Stimulated activated CD8-positive, alpha-beta memory T cell treated with anti-CD3 and anti-CD28 coated beads, Interleukin-4, amount 100 ng/mL, for 4 hours (primary cell): ENCODE measurements at regions not wholly inside any gene's neighbourhood (a gene's known extent, or its start where the extent isn't known, plus 50 kb on each side); places are given as distances from the start of the nearest gene placed in this dataset.
"Not testable (repeated sequence)": the region's sequence is repeated elsewhere in the genome, so short reads cannot be mapped to it uniquely, and the experiment has no call there.

Experiments used
- DNase-seq, 2 donors: peaks; one replicate each; pipeline ENCODE4 v3.0.0-alpha.2; 2020; ENCODE audit warnings: low read depth in 2 of 2, low spot score in 1 of 2

DNA sequence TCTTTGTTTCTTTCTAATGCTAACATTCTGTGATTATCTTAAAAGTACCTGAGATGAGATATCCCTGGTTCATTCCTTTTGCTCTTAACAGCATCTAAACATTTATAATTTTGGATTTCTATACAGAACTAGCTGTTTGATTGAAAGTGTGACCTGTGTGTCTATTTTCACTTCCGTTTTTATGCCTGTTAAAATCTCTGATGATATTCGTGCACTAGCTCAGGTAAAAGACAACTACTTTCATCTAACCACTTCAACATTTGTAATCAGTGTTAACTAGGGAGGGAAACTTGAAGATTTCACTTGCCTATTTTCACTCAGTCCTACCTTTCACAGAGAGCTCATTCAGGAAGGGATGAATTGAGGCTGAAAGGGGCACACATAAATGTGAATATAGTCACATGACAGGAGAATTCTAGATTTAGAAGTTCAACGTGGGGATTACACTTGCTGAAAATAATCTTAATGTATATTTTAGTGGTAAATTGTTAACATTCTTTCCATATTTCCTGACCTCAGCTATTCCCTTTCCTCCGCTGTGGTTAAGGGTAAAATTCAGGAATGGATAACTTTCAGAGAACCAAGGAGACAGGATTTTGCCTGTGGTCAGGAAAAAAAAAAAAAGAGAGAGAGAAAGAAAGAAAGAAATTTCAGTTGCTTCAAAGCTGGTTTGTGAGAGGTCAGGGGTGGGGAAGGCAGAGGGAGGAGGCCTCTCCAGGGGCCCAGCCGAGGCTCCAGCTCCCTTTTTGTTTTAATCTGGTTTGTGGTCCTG lies 159.8 kb upstream of the TSC22D2 start:
- DNase-seq = no peak

DNA sequence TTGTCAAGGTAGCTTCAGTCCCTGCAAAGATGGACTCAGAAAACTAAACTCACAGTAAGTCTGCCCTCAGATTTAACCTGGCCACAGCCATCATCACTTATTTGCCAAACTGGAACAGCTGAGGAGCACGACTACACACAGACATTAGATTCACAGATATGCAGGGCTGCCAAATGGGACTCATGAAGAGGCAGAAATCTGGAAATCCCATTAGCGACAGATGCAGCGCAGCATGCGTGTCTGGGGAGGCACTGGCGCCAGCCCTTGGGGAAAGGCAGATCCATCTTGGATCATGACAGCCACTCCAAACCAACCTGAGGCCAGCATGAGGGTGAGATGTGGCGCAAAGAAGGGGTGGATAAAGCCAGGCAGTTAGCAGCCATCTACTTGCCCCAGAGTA lies 160.7 kb upstream of the TSC22D2 start:
- DNase-seq = no peak

DNA sequence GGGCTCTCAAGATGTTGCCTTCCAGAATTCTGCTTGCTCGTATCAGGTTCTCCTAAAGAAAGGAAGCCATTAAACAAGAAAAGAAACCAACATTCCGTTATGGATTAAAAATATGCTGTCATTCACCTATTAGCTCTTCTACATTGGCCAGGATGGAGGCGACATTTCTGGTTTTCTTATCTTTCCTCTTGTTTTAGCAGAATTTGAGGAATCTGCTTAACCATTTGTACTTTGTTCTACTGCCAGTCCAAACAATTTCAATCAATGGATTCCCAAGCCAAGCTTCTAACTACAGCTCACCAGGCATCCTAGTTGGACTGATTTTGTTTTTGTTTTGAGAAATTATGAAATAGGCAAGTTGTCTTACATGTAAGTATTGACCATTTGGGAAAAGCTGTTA lies 164.6 kb upstream of the TSC22D2 start:
- DNase-seq = no peak

GRCh38 chr3:150242220-150242936 lies 165.7 kb upstream of the TSC22D2 start:
- DNase-seq = no peak

- DNase-seq = no peak
Measured at GRCh38 chr3:150240891-150241290, 167.2 kb upstream of the TSC22D2 start.

DNA sequence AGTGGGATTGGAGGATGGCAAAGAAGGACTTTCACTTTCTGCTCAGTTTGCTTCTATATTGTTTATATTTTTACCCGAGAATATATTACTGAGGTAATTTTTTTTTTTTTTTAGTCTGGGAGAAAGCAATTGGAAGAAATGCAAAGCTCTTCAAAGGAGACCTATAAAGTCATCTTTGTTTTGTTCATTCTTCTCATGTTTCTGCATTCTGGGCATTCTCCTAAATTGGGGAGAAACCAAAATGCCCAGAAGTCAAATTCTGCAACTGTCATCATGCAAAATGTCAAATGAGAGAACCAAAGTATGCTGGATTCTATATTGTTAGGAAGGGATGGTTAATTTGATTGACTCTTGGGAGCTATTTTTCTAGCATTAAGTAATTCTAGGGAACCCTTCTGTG lies 168.3 kb upstream of the TSC22D2 start:
- no peak for DNase-seq

DNA sequence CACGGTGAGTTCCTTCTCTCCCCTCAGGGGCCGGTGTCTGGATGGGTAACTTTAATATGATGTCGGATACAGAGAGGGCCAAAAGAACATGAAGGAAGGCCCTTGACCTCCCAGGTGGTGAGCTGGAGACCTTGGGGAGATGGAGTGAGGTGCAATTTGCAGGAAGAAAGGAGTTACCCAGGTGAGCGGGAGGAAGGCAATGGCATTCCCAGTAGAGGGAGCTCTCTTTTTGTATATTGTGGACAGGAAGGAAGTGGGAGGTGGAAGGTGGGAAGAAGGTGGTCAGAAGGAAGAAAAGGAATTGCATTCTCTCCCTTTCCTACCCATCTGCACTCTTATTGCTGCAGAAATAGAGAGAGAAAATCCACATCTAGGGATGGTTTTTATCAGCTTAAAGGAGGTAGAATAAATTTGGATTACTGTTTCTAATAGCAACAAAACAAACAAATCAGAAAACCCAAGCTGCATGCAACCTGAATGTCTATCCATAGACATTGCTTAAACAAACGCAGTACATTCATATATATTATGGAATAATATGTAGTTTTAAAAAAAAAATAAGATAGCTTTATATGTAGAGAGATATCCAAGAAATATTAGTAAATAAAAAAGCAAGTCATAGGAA lies 169.0 kb upstream of the TSC22D2 start:
- no peak for DNase-seq

DNA sequence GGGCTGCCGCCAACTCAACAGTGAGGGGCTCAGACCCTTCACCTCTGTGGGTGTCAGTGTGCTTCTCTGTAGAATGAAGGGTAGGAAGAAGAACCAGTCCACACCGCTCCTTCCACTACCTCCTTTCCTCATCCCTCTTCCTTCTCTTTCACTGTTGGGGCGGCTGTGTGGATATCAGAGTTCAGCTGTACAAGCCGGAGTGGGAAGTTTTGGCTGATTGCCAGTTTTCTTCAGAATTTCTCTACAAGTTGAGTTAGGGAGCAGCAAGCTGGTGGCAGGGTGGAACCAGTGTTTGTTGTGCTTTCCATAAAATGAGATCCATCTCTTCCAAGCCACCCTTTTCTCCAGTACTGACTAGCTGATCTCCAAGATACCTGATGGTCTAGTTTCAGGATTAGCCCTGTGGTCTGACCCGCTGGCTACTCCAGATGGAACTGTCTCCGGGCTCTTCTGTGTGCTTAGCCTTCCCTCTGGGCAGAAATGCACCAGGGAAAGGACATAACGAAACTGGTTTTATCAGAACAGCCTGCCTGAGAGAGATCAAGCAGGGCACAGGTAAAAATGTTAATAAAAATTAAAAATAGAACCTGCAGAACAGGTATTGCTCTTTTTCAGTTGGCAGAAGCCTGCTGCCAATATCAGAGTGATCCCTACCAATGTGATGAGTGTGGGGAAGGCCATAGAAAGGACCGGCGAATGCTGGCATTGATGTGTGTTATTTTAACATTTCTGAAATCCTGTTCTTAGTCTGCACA lies 169.9 kb upstream of the TSC22D2 start:
- no peak for DNase-seq

GRCh38 chr3:150237490-150237889 lies 170.6 kb upstream of the TSC22D2 start:
- DNase-seq = no peak

GRCh38 chr3:150236316-150237082 lies 171.6 kb upstream of the TSC22D2 start:
- DNase-seq = no peak

GRCh38 chr3:150235799-150236198 lies 172.3 kb upstream of the TSC22D2 start:
- no peak for DNase-seq

DNA sequence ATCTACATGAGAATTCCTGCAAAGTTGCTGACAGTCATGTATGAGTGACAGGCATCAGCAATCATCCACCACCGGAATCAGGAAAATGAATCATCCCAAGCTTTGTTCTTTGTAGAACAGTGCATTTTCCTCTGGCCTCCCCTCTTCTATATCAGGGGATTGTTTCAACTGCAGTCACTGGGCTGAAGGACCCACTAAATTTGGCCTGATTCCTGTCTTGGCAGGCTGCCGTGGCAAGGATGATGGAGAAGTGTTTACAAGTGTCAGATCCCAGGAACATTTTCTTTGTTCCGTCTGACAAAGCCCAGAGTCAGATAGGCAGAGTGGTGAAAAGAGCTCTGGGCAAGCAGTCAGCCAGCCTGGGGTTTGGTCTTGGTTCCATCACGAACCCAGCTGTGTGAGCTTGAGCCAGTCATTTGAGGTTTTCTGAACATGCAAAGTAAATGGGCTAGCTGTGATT lies 175.1 kb upstream of the TSC22D2 start:
- no peak for DNase-seq

DNA sequence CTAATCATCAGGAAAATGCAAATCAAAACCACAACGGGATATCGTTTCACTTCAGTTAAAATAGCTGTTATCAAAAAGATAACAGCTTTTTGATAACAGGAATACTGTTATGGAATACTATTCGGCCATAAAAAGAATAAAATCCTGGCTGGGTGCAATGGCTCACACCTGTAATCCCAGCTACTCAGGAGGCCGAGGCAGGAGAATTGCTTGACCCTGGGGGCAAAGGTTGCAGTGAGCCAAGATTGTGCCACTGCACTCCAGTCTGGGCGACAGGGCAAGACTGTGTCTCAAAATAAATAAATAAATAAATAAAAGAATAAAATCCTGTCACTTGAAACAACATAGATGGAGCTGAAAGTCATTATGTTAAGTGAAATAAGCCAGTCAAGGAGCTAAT lies 178.1 kb upstream of the TSC22D2 start:
- DNase-seq = no peak

- not testable (repeated sequence) for DNase-seq
Measured at GRCh38 chr3:150228626-150229025, 179.5 kb upstream of the TSC22D2 start.

DNA sequence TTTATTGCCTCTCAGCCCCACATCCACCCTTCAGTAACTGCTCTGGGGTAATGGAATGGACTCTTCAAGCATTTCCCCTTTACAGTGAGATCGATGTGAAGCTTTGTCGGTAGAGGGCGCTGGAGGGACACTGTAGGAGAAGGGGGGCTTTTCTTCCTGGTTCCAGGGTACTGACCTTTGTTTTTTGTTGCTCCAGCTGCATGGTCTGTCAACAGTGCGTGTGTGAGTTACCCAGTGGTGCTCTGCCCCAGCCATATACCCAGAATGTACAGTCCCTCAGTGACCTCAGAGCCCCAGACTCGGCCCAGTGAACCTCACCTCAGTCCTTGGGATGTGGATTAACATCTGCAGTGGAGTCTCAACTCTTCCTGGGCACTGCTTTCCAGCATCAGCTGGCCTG lies 180.3 kb upstream of the TSC22D2 start:
- DNase-seq = peak in 1 of 2 donors; percentile 7

DNA sequence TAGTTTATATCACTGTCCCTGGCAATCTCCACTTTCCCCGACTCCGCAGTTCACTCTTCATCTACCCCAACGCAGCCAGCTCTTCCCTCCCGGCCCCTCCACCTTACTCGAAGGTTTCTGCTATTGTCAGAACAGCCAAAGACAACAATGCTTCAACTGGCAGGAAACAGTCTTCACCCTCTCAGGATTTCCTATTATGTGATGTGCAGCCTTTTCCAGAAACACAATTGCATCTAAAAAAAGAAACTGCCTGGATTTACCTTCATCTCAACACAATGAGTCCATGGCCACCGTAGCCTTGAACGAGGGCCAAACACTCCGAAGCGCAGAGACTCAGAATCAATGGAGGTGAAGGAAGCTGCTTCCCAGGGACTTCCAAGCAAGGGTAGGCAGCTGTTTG lies 182.1 kb upstream of the TSC22D2 start:
- DNase-seq = no peak

DNA sequence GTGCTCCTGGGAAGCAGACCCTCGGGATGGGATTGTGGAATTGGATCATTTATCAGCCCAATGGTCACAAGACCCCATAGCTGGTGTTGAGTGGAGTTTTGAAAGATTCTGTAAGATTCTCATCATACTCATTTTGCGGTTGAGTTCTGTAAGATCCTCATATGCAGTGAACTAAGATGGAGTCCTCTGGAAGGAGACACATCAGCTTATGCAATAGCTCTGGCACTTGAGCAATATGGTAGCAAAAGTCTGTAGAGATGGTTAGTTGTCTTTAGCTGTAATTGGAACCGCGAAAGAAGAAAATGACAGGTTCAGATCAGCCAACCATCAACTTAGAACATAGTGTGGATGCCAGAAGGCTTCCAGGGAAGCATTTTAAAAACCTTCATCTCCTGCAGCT lies 184.5 kb upstream of the TSC22D2 start:
- no peak for DNase-seq

GRCh38 chr3:150222691-150223489 lies 185.2 kb upstream of the TSC22D2 start:
- no peak for DNase-seq

DNA sequence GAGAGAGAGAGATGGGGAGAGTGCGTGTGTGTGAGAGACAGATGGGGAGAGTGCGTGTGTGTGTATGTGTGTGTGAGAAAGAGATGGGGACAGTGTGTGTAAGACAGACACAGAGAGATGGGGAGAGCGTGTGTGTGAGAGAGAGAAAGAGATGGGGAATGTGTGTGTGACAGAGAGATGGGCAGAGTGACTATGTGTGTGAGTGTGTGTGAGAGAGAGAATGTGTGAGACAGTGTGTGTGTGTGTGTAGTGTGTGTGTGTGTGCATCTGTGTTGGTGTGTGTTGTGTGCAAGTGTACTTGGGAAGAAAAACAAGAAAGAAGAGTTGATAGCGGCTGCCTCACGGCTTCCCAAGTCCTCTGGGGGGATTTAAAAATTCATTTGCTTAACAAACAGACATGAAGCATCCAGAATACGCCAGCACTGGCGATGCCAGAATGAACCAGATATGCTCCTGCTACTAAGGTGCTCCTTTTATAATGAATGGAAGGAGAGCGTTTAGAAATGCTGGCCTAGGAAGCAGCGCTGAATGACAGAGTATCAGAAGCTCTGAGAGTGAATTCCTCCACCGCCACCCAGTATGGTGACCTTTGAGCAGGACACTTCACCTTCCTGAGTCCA lies 186.1 kb upstream of the TSC22D2 start:
- DNase-seq = no peak
